Muscle layer of duodenum (tissue), 2 donors: ENCODE measurements at regions not wholly inside any gene's neighbourhood (a gene's known extent, or its start where the extent isn't known, plus 50 kb on each side); places are given as distances from the start of the nearest gene placed in this dataset.

Experiments
- H3K27ac ChIP-seq: one replicate; pipeline ENCODE4 v1.7.0; 2013; ENCODE audit warnings: mild to moderate bottlenecking, low read length
- H3K27me3 ChIP-seq: one replicate; pipeline ENCODE4 v1.7.0; 2013; ENCODE audit warnings: low read depth, mild to moderate bottlenecking, control low read depth, low read length
- H3K36me3 ChIP-seq, 2 donors: one replicate each; pipeline ENCODE4 v1.7.0; 2013; ENCODE audit warnings: low read length in 2 of 2, control low read depth in 1 of 2, mild to moderate bottlenecking in 1 of 2; ENCODE audit not compliant: insufficient read depth in 2 of 2, control insufficient read depth in 1 of 2
- H3K4me1 ChIP-seq, 2 donors: one replicate each; pipeline ENCODE4 v1.7.0; 2013; ENCODE audit warnings: low read length in 2 of 2, mild to moderate bottlenecking in 2 of 2, control low read depth in 1 of 2, moderate library complexity in 1 of 2; ENCODE audit not compliant: insufficient read depth in 2 of 2, control insufficient read depth in 1 of 2
- H3K4me3 ChIP-seq, 2 donors: one replicate each; pipeline ENCODE4 v1.7.0; 2013; ENCODE audit warnings: low read length in 2 of 2, low read depth in 1 of 2, mild to moderate bottlenecking in 1 of 2
- H3K9me3 ChIP-seq, 2 donors: one replicate each; pipeline ENCODE4 v1.7.0; 2013; ENCODE audit warnings: low read length in 2 of 2, control low read depth in 1 of 2, mild to moderate bottlenecking in 1 of 2; ENCODE audit not compliant: control insufficient read depth in 1 of 2
- donor health status: healthy.

GRCh38 chr2:64289251-64289650 is 145.0 kb upstream of the PELI1 start:
- H3K36me3 ChIP-seq = no peaks in the 10 kb centered on the region
- H3K27me3 ChIP-seq = no peaks in the 10 kb centered on the region
- no peak overlapping the region for H3K27ac ChIP-seq
- peaks cover under 1 to 15% of the 10 kb centered on the region in 2 donors for H3K4me1 ChIP-seq
- no peak overlapping the region for H3K4me3 ChIP-seq
- H3K9me3 ChIP-seq = no peaks in the 10 kb centered on the region

GRCh38 chr2:64289737-64290136 is 145.5 kb upstream of the PELI1 start:
- no peak overlapping the region for H3K27ac ChIP-seq
- H3K9me3 ChIP-seq = no peaks in the 10 kb centered on the region
- no peaks in the 10 kb centered on the region for H3K36me3 ChIP-seq
- no peaks in the 10 kb centered on the region for H3K27me3 ChIP-seq
- no peak overlapping the region for H3K4me3 ChIP-seq
- peaks cover 0 to 11% of the 10 kb centered on the region in 2 donors for H3K4me1 ChIP-seq

DNA sequence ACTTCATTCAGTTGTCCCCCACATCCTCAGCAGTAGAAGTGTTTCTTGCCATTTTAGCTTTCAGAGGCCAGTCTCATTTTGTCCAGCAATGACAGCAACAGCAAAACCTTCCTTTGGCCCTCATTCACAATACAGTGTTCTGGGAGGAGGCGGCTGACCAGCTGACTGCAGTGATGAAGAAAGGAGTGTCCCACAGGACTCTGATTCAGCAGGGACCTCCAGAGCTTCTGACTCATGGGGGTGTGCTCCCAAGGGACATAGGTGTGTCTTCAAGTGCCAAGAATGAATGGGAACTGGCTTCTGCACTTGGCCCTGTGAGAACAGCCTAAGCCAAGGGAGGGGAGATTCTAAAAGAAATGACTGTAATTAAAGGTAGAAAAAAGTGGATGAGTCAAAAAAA is 147.0 kb upstream of the PELI1 start:
- no peak overlapping the region for H3K4me3 ChIP-seq
- H3K9me3 ChIP-seq = no peaks in the 10 kb centered on the region
- no peaks in the 10 kb centered on the region for H3K36me3 ChIP-seq
- no peaks in the 10 kb centered on the region for H3K27me3 ChIP-seq
- H3K4me1 ChIP-seq = peaks cover 0 to 8% of the 10 kb centered on the region in 2 donors
- H3K27ac ChIP-seq = no peak overlapping the region

- Histone ChIP-seq H3K36me3 (no peaks in the 10 kb centered on the region), H3K9me3 (no peaks in the 10 kb centered on the region), H3K4me1 (no peaks in the 10 kb centered on the region), H3K27ac (no peak overlapping the region), H3K27me3 (no peaks in the 10 kb centered on the region), H3K4me3 (no peak overlapping the region)
These were observed 151.3 kb upstream of the PELI1 start for GRCh38 chr2:64295326-64296139.

DNA sequence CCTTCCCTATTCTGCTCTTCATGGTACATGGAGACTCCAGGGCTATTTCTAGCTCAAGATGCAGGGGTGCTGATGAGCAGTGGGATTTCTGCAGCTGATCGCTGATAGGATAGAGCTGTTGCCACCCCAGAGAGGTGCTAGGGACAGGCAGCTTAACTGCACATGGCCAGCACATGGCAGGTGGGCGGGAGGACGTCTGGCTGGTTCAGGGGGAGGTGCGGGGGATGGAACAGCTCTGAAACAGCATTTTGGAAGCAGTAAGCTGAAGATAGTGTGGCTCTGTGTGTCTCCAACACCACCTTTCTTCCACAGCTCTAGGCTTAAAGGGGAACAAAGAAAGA is 151.9 kb upstream of the PELI1 start:
- no peak overlapping the region for H3K27ac ChIP-seq
- no peak overlapping the region for H3K4me3 ChIP-seq
- no peaks in the 10 kb centered on the region for H3K36me3 ChIP-seq
- no peaks in the 10 kb centered on the region for H3K27me3 ChIP-seq
- no peaks in the 10 kb centered on the region for H3K9me3 ChIP-seq
- no peaks in the 10 kb centered on the region for H3K4me1 ChIP-seq

GRCh38 chr2:64296695-64297346 is 152.6 kb upstream of the PELI1 start:
- H3K27ac ChIP-seq = no peak overlapping the region
- H3K9me3 ChIP-seq = no peaks in the 10 kb centered on the region

GRCh38 chr2:64298161-64298560 is 153.9 kb upstream of the PELI1 start:
- H3K9me3 ChIP-seq = no peaks in the 10 kb centered on the region
- H3K27me3 ChIP-seq = no peaks in the 10 kb centered on the region
- H3K4me1 ChIP-seq = no peaks in the 10 kb centered on the region
- no peak overlapping the region for H3K4me3 ChIP-seq
- no peaks in the 10 kb centered on the region for H3K36me3 ChIP-seq
- H3K27ac ChIP-seq = no peak overlapping the region

More at GRCh38 chr2:64296695-64297346, 152.6 kb upstream of the PELI1 start:
- no peak overlapping the region for H3K4me3 ChIP-seq
- no peaks in the 10 kb centered on the region for H3K27me3 ChIP-seq
- H3K4me1 ChIP-seq = no peaks in the 10 kb centered on the region
- H3K36me3 ChIP-seq = no peaks in the 10 kb centered on the region

- Histone ChIP-seq H3K27me3 (no peaks in the 10 kb centered on the region), H3K9me3 (no peaks in the 10 kb centered on the region), H3K4me3 (no peak overlapping the region), H3K27ac (no peak overlapping the region), H3K4me1 (no peaks in the 10 kb centered on the region), H3K36me3 (no peaks in the 10 kb centered on the region)
These were observed 153.9 kb upstream of the LGALSL start for GRCh38 chr2:64300066-64300465.

- H3K36me3 ChIP-seq = no peaks in the 10 kb centered on the region
- no peak overlapping the region for H3K27ac ChIP-seq
- H3K9me3 ChIP-seq = no peaks in the 10 kb centered on the region
- H3K4me3 ChIP-seq = no peak overlapping the region
- no peaks in the 10 kb centered on the region for H3K27me3 ChIP-seq
- H3K4me1 ChIP-seq = no peaks in the 10 kb centered on the region
These were observed 150.7 kb upstream of the LGALSL start for GRCh38 chr2:64303250-64303649.

DNA sequence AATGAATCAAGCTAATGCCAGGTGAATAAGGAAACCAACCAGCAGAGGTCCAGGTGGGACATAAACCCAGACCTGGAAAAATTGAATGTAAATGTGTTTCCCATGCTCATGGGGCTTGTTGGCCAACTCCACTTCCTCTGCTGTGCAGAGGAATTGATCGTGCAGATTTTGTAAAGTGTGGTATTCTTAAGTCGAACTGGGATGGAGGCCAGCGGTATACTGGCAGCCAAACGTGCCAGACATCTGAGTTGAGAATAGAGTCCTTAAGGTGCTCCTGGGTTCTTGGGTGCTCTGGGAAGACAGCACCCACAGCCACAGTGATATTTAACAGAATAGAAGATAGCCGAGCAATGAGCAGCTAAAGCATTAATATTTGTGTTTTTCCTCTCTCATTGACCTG is 146.5 kb upstream of the LGALSL start:
- Histone ChIP-seq H3K27me3 (no peaks in the 10 kb centered on the region), H3K27ac (no peak overlapping the region), H3K9me3 (no peaks in the 10 kb centered on the region), H3K4me1 (peaks cover 0 to 4% of the 10 kb centered on the region in 2 donors), H3K36me3 (no peaks in the 10 kb centered on the region), H3K4me3 (no peak overlapping the region)

GRCh38 chr2:64311191-64311910 is 142.6 kb upstream of the LGALSL start:
- Histone ChIP-seq H3K27ac (no peak overlapping the region), H3K4me1 (peaks cover 0 to 19% of the 10 kb centered on the region in 2 donors), H3K4me3 (no peak overlapping the region), H3K27me3 (no peaks in the 10 kb centered on the region), H3K9me3 (no peaks in the 10 kb centered on the region), H3K36me3 (no peaks in the 10 kb centered on the region)
